NCI-H187 treated with DMSO at 0.1 percent for 48 hours (cell line): ENCODE measurements at regions not wholly inside any gene's neighbourhood (a gene's known extent, or its start where the extent isn't known, plus 50 kb on each side); places are given as distances from the start of the nearest gene placed in this dataset.
"Not testable (repeated sequence)": the region's sequence is repeated elsewhere in the genome, so short reads cannot be mapped to it uniquely, and the experiment has no call there.

ENCODE experiments used
- DNase-seq: peaks from one replicate; lab custom pipeline; 2025; lab: John Stamatoyannopoulos, UW

GRCh38 chr7:25666671-25667060 lies 438.4 kb upstream of the NPVF start:
- no peak for DNase-seq

DNA sequence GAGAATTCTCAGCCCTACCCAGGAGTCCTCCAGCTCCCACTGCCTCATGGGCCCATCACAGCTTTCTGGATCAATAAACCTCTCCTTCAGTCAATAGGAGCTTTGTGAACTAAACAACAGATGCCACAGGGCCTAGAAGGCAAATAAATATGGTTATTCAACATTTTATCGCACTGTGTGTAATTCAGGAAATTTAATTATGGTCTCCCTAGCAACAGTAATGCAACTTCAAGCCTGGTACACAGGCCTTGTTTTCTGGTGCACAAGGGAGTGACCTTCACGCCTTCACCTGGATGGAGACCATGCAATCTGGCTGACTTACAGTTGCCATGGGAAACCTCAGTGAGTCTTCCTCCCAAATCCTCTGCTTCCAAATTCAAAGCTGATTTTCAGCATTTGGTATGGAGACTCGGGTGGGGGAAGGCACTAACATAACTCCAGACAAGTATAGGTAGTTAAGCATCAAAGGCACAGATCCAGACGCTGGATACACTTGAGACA lies 441.0 kb upstream of the NPVF start:
- no peak for DNase-seq

- DNase-seq = no peak
Measured at GRCh38 chr7:25669961-25670841, 441.9 kb upstream of the NPVF start.

DNA sequence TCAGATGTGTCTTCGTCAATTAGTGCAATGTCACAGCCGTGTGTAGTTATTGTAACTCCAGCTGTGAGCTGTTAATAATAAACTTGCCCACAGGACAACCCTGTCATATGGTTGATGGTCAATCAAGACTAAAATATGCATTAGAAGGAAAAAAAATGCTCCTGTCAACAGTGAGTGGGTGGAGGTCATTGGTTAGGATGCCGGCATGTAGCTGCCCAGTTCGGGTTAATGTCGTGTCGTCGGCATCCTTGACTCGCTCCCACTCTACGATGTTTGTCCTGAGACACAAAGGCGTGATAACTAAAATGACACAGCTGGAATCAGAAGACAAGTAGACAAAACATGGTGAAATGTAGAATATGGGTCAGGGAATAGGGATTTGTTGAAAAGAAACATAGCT lies 442.8 kb upstream of the NPVF start:
- no peak for DNase-seq

DNA sequence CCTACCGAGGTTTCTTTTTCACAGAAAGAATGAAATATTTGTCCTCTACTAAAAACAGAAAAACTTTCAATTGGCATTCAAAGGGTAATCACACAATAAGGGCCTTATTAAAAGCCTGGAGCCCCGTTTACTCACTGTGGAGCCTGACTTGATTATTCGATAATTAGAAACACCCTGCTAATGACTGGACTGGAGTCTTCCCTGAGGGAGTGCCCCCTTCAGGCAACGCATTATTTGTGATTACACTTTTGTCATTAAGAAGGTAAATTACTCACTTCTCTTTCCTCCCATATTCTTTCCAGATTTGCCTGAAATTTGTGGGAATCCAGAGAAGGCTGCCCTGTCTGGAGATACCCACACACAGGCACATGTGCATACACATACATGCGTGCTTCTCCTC lies 444.2 kb upstream of the NPVF start:
- DNase-seq = no peak

DNA sequence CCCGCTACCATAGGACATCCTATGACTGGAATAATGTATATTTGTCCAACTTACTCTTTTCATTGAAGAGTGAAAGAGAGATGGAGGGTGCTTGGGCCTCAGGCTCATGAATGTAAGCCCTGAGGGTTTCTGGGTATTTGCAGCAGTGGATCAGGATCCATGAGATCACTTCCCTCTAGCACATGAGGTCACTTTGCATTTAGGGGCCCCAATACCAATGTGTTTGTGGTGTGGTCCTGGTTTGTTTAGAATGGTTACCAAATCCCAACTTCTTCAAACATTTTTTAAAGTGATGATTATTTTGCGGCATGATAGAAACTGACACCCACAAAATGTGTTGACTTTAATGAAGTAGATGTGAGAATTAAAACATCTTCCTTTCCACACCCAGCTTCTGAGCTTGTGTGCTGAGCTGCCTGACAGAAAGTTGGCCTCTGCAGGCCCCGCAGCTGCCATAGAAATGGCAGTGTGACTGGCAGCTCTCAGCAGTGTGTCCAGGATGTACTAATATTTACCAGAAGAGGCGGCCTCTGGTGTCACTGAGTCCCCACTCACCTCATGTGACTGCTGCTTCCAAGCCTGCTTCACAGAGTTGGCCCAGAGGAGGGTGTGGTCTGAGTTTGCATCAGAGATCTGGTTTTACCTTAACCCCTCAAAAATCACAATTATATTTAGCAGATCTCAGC lies 447.6 kb upstream of the NPVF start:
- DNase-seq = no peak

GRCh38 chr7:25677595-25677994 lies 449.3 kb upstream of the NPVF start:
- no peak for DNase-seq

GRCh38 chr7:25678215-25678614 lies 449.9 kb upstream of the NPVF start:
- DNase-seq = no peak

GRCh38 chr7:25680636-25681035 lies 452.4 kb upstream of the NPVF start:
- no peak for DNase-seq

GRCh38 chr7:25684360-25684759 lies 456.1 kb upstream of the NPVF start:
- DNase-seq = no peak

DNA sequence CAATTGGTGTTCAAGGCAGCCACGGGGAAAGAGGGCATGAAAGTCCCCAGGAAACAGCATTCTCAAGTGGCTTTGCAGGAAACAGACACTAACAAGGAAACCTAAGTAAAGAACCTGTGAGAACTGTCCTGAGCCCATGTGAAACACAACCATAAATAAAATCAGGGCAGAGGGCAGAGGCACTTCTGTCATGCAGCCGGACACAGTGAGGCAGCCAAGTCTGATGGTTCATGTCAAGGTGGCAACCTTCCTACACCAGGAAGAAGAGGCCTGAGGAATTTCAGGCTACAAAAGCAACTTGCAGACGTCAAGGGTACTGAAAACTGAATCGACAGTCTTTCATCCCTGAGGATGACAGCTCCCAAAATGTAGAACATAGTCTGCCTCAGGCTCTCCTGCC lies 458.2 kb upstream of the NPVF start:
- no peak for DNase-seq

GRCh38 chr7:25694211-25694610 lies 457.8 kb upstream of the NFE2L3 start:
- no peak for DNase-seq

DNA sequence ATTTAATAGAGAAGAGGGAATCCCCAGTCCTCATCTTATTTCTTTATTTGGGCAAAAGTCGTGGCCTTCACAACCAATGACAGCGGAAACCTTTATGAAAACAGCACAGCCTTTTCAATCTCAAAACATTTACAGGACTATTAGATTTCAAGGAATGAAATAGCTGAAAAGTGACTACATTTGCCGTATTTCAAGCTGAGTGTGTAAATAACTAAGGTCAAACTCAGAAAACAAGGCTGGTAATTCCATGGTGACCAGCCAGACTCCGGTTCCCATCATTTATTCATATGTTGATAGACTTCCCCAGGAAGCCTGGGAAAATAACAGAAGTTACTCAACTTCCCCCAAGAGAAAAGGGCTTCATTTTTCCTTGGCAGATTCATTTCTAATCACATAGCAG lies 457.3 kb upstream of the NFE2L3 start:
- DNase-seq = no peak

- DNase-seq = no peak
Measured at GRCh38 chr7:25696571-25696970, 455.4 kb upstream of the NFE2L3 start.

DNA sequence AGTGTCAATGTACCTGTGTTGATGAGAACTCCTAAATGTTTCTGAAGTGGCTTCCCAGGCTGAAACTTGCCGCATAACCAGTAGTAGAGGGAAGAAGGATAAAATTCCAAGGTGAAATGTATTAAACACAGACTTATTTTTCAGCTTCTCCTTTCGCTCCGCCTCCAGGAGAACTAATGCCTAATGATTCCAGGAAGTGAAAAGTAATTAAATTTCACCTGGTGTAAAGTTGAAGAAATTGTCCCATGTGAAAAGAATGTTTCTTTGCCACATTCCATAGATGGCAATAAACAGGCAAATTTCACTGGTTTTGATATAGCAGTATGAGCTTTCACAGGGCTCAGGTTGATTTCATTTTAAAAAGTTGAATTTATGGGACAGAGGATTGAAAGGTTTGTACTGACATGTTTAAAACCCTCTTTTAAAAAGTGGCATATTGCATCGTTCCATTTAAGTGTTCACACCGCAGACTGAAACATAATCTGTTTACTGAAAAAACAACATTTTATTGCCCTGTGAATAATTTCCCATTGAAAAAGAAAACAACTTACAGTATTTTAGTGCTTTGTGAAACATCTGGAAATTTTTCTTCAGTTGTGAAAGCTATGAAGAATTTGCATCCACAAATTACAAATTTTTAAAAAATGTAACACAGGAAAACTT lies 453.4 kb upstream of the NFE2L3 start:
- no peak for DNase-seq

- not testable (repeated sequence) for DNase-seq
Measured at GRCh38 chr7:25700141-25700540, 451.9 kb upstream of the NFE2L3 start.

- DNase-seq = no peak
Measured at GRCh38 chr7:25704413-25704812, 447.6 kb upstream of the NFE2L3 start.

GRCh38 chr7:25706764-25707163 lies 445.2 kb upstream of the NFE2L3 start:
- no peak for DNase-seq

GRCh38 chr7:25707768-25708620 lies 444.0 kb upstream of the NFE2L3 start:
- DNase-seq = no peak

- DNase-seq = no peak
Measured at GRCh38 chr7:25710959-25711358, 441.0 kb upstream of the NFE2L3 start.

DNA sequence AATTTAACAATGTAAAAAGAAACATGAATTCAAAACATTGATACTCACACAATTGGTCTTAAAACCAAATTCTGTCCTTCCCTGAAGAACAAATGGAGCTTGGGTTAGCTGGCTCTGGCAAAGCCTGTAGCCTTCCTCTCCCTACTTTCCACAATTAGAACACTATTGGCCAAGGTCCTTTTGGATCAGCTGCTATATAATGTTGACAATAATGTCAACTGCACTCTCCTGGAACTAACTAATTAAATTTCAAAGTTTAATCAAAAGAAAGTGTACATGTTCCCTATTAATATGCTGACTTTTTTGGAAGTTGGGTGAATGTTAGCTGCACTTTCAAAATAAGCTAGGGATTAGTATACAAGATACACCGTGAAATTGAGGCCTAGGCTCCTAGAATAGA lies 440.1 kb upstream of the NFE2L3 start:
- DNase-seq = no peak

- DNase-seq = no peak
Measured at GRCh38 chr7:25712500-25712899, 439.5 kb upstream of the NFE2L3 start.
